K562 (cell line): ENCODE measurements at regions not wholly inside any gene's neighbourhood (a gene's known extent, or its start where the extent isn't known, plus 50 kb on each side); places are given as distances from the start of the nearest gene placed in this dataset.

Experiments
- BCL6 ChIP-seq: fragments of 250-450 bp; sonication (Bioruptor Pico); IDR thresholded peaks from 2 replicates; pipeline ENCODE4 v1.4.0; 2020
- MED1 ChIP-seq: sonication (generic); formaldehyde crosslinking; IDR thresholded peaks from 2 replicates; pipeline ENCODE4 v1.8.1; 2023; ENCODE audit warnings: missing genetic modification reagents, borderline replicate concordance
- PTRF ChIP-seq: fragments of 450-650 bp; IDR thresholded peaks from 2 replicates; pipeline ENCODE4 v1.6.1; 2016; ENCODE audit warnings: mild to moderate bottlenecking, missing genetic modification characterization, missing compliant biosample characterization
- ZBTB12 ChIP-seq: fragments of 250-450 bp; sonication (Bioruptor Pico); IDR thresholded peaks from 2 replicates; pipeline ENCODE4 v1.4.0; 2020
- ZNF717 ChIP-seq: fragments of 250-450 bp; sonication (Bioruptor Pico); IDR thresholded peaks from 2 replicates; pipeline ENCODE4 v1.5.0; 2021
- TF ChIP-seq, protein P1 (sequence below): sonication (generic); formaldehyde crosslinking; IDR thresholded peaks from 2 replicates; pipeline ENCODE4 v1.9.0; 2022; ENCODE audit warnings: mild to moderate bottlenecking, missing genetic modification reagents
- TF ChIP-seq, protein P2 (sequence below): fragments of 450-650 bp; IDR thresholded peaks from 2 replicates; pipeline ENCODE4 v1.6.1; 2016; ENCODE audit warnings: mild to moderate bottlenecking, moderate library complexity

DNA sequence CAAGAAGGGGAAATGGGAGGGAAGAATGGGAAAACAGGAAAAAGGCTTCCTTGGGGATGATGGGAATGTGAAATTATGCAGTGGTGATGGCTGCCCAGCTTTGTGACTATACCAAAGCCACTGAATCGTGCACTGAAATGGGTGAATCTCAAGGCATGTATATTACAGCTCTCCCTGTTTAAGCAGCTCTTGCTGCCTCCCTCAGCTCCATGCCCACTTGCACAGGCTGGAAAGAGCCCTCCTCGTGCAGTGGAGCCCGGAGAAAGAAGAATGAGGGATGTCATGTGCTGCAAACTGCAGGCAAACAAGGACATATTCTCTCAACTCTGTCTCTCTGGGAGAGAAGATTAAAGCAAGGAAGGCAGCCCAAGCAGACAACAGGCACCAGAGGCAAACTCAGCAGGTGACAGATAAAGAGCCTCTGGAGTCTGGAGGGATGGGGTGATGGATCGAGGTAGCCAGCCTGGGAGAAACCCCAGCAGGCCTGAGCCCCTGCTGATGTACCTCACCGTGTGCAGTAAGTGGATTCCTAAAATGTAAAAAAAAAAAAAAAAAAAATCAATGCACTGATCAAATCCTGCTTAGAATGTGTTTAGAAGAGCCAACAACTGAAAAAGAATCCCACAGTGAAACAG lies 62.4 kb upstream of the SLC66A3 start (continued):
- TF ChIP-seq ZNF717 (CRISPR knock-in tag) (no peak), BCL6 (CRISPR knock-in tag) (no peak), MED1 (CRISPR knock-in tag) (no peak), ZBTB12 (CRISPR knock-in tag) (no peak), PTRF (tag) (no peak)
- TF ChIP-seq, protein P1, sequence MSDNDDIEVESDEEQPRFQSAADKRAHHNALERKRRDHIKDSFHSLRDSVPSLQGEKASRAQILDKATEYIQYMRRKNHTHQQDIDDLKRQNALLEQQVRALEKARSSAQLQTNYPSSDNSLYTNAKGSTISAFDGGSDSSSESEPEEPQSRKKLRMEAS (CRISPR knock-in tag): no peak
- TF ChIP-seq, protein P2, sequence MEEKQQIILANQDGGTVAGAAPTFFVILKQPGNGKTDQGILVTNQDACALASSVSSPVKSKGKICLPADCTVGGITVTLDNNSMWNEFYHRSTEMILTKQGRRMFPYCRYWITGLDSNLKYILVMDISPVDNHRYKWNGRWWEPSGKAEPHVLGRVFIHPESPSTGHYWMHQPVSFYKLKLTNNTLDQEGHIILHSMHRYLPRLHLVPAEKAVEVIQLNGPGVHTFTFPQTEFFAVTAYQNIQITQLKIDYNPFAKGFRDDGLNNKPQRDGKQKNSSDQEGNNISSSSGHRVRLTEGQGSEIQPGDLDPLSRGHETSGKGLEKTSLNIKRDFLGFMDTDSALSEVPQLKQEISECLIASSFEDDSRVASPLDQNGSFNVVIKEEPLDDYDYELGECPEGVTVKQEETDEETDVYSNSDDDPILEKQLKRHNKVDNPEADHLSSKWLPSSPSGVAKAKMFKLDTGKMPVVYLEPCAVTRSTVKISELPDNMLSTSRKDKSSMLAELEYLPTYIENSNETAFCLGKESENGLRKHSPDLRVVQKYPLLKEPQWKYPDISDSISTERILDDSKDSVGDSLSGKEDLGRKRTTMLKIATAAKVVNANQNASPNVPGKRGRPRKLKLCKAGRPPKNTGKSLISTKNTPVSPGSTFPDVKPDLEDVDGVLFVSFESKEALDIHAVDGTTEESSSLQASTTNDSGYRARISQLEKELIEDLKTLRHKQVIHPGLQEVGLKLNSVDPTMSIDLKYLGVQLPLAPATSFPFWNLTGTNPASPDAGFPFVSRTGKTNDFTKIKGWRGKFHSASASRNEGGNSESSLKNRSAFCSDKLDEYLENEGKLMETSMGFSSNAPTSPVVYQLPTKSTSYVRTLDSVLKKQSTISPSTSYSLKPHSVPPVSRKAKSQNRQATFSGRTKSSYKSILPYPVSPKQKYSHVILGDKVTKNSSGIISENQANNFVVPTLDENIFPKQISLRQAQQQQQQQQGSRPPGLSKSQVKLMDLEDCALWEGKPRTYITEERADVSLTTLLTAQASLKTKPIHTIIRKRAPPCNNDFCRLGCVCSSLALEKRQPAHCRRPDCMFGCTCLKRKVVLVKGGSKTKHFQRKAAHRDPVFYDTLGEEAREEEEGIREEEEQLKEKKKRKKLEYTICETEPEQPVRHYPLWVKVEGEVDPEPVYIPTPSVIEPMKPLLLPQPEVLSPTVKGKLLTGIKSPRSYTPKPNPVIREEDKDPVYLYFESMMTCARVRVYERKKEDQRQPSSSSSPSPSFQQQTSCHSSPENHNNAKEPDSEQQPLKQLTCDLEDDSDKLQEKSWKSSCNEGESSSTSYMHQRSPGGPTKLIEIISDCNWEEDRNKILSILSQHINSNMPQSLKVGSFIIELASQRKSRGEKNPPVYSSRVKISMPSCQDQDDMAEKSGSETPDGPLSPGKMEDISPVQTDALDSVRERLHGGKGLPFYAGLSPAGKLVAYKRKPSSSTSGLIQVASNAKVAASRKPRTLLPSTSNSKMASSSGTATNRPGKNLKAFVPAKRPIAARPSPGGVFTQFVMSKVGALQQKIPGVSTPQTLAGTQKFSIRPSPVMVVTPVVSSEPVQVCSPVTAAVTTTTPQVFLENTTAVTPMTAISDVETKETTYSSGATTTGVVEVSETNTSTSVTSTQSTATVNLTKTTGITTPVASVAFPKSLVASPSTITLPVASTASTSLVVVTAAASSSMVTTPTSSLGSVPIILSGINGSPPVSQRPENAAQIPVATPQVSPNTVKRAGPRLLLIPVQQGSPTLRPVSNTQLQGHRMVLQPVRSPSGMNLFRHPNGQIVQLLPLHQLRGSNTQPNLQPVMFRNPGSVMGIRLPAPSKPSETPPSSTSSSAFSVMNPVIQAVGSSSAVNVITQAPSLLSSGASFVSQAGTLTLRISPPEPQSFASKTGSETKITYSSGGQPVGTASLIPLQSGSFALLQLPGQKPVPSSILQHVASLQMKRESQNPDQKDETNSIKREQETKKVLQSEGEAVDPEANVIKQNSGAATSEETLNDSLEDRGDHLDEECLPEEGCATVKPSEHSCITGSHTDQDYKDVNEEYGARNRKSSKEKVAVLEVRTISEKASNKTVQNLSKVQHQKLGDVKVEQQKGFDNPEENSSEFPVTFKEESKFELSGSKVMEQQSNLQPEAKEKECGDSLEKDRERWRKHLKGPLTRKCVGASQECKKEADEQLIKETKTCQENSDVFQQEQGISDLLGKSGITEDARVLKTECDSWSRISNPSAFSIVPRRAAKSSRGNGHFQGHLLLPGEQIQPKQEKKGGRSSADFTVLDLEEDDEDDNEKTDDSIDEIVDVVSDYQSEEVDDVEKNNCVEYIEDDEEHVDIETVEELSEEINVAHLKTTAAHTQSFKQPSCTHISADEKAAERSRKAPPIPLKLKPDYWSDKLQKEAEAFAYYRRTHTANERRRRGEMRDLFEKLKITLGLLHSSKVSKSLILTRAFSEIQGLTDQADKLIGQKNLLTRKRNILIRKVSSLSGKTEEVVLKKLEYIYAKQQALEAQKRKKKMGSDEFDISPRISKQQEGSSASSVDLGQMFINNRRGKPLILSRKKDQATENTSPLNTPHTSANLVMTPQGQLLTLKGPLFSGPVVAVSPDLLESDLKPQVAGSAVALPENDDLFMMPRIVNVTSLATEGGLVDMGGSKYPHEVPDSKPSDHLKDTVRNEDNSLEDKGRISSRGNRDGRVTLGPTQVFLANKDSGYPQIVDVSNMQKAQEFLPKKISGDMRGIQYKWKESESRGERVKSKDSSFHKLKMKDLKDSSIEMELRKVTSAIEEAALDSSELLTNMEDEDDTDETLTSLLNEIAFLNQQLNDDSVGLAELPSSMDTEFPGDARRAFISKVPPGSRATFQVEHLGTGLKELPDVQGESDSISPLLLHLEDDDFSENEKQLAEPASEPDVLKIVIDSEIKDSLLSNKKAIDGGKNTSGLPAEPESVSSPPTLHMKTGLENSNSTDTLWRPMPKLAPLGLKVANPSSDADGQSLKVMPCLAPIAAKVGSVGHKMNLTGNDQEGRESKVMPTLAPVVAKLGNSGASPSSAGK: no peak
